Spinal cord (tissue), 9 donors: ENCODE measurements at regions not wholly inside any gene's neighbourhood (a gene's known extent, or its start where the extent isn't known, plus 50 kb on each side); places are given as distances from the start of the nearest gene placed in this dataset.

ENCODE experiments used
- DNase-seq, 6 donors: peaks; one replicate each; pipeline versions ENCODE4 v3.0.0 to v3.0.0-alpha.2; 2013 to 2015; ENCODE audit warnings: low spot score in 6 of 6, low read depth in 4 of 6
- H3K27ac ChIP-seq: one replicate; pipeline ENCODE4 v1.5.1; 2013; ENCODE audit warnings: low read depth, low read length, control low read depth
- H3K27me3 ChIP-seq: one replicate; pipeline ENCODE4 v1.6.1; 2013; ENCODE audit warnings: low read length; ENCODE audit not compliant: control insufficient read depth, insufficient read depth
- H3K36me3 ChIP-seq: one replicate; pipeline ENCODE4 v1.6.1; 2013; ENCODE audit warnings: low read length; ENCODE audit not compliant: control insufficient read depth, insufficient read depth
- H3K4me1 ChIP-seq: one replicate; pipeline ENCODE4 v1.6.1; 2013; ENCODE audit warnings: low read length; ENCODE audit not compliant: control insufficient read depth, insufficient read depth
- H3K4me3 ChIP-seq: one replicate; pipeline ENCODE4 v1.5.1; 2013; ENCODE audit warnings: low read depth, low read length, control low read depth
- H3K9me3 ChIP-seq: one replicate; pipeline ENCODE4 v1.6.1; 2013; ENCODE audit warnings: low read length; ENCODE audit not compliant: control insufficient read depth, insufficient read depth
- WGBS: methylation state at CpG from one replicate; pipeline ENCODE4 v1.1.5; 2013; ENCODE audit warnings: missing lambda C conversion rate; ENCODE audit not compliant: insufficient coverage; 5-methylcytosine and 5-hydroxymethylcytosine counted together
- donor health status: healthy.

GRCh38 chrX:124931241-124931640 lies 388.4 kb upstream of the TEX13C start:
- DNase-seq = no peak

GRCh38 chrX:124931958-124932357 lies 387.7 kb upstream of the TEX13C start:
- H3K9me3 ChIP-seq = no peaks in the 10 kb centered on the region
- no peaks in the 10 kb centered on the region for H3K27me3 ChIP-seq
- 33% methylated on average over 2 of the region's 3 CpGs for WGBS
- H3K4me3 ChIP-seq = no peak overlapping the region
- H3K4me1 ChIP-seq = no peaks in the 10 kb centered on the region
- no peak overlapping the region for H3K27ac ChIP-seq
- no peaks in the 10 kb centered on the region for H3K36me3 ChIP-seq
- no peak for DNase-seq

More at GRCh38 chrX:124931241-124931640, 388.4 kb upstream of the TEX13C start:
- WGBS = no CpG with 5 or more reads among the region's 3 CpGs
- no peaks in the 10 kb centered on the region for H3K4me1 ChIP-seq
- no peaks in the 10 kb centered on the region for H3K9me3 ChIP-seq
- no peaks in the 10 kb centered on the region for H3K36me3 ChIP-seq
- H3K4me3 ChIP-seq = no peak overlapping the region
- no peak overlapping the region for H3K27ac ChIP-seq
- no peaks in the 10 kb centered on the region for H3K27me3 ChIP-seq

- H3K4me3 ChIP-seq = no peak overlapping the region
- H3K9me3 ChIP-seq = no peaks in the 10 kb centered on the region
- H3K4me1 ChIP-seq = no peaks in the 10 kb centered on the region
- no CpG with 5 or more reads among the region's 2 CpGs for WGBS
- no peak overlapping the region for H3K27ac ChIP-seq
- peak in 2 of 6 donors; percentile 32 to 50 for DNase-seq
- no peaks in the 10 kb centered on the region for H3K36me3 ChIP-seq
- H3K27me3 ChIP-seq = no peaks in the 10 kb centered on the region
Observed at GRCh38 chrX:124938715-124939114, 381.0 kb upstream of the TEX13C start.

GRCh38 chrX:124940531-124940930 lies 379.1 kb upstream of the TEX13C start:
- WGBS = 54% methylated on average over 3 of the region's 3 CpGs
- no peaks in the 10 kb centered on the region for H3K27me3 ChIP-seq
- H3K4me3 ChIP-seq = no peak overlapping the region
- no peaks in the 10 kb centered on the region for H3K36me3 ChIP-seq
- H3K9me3 ChIP-seq = no peaks in the 10 kb centered on the region
- peak in 1 of 6 donors; percentile 24 for DNase-seq
- no peaks in the 10 kb centered on the region for H3K4me1 ChIP-seq
- H3K27ac ChIP-seq = no peak overlapping the region

GRCh38 chrX:124954402-124954801 lies 365.3 kb upstream of the TEX13C start:
- Histone ChIP-seq H3K4me1 (no peaks in the 10 kb centered on the region), H3K27me3 (no peaks in the 10 kb centered on the region), H3K9me3 (no peaks in the 10 kb centered on the region), H3K36me3 (no peaks in the 10 kb centered on the region), H3K27ac (no peak overlapping the region), H3K4me3 (no peak overlapping the region)
- DNase-seq = no peak

GRCh38 chrX:124960454-124960853 lies 359.2 kb upstream of the TEX13C start:
- no peaks in the 10 kb centered on the region for H3K27me3 ChIP-seq
- H3K4me3 ChIP-seq = no peak overlapping the region
- H3K9me3 ChIP-seq = no peaks in the 10 kb centered on the region
- no peak for DNase-seq
- H3K27ac ChIP-seq = no peak overlapping the region
- no CpG with 5 or more reads among the region's 2 CpGs for WGBS
- no peaks in the 10 kb centered on the region for H3K4me1 ChIP-seq
- H3K36me3 ChIP-seq = no peaks in the 10 kb centered on the region

GRCh38 chrX:124963717-124964116 lies 356.0 kb upstream of the TEX13C start, which contains the start of gene TENM1:
TSS of gene TENM1 (minus strand) at chrX:124963817.
- no peaks in the 10 kb centered on the region for H3K27me3 ChIP-seq
- H3K4me3 ChIP-seq = no peak within 1 kb of the TSS
- no peaks in the 10 kb centered on the region for H3K36me3 ChIP-seq
- 60% methylated on average over 1 of the region's 2 CpGs for WGBS
- no peak within 1 kb of the TSS for H3K27ac ChIP-seq
- DNase-seq = no peak
- no peaks in the 10 kb centered on the region for H3K9me3 ChIP-seq
- no peaks in the 10 kb centered on the region for H3K4me1 ChIP-seq

- Histone ChIP-seq H3K36me3 (no peaks in the 10 kb centered on the region), H3K4me3 (no peak overlapping the region), H3K9me3 (no peaks in the 10 kb centered on the region), H3K4me1 (no peaks in the 10 kb centered on the region), H3K27ac (no peak overlapping the region), H3K27me3 (no peaks in the 10 kb centered on the region)
- no peak for DNase-seq
- WGBS = no CpG with 5 or more reads among the region's 3 CpGs
Observed at GRCh38 chrX:124975456-124975855, 344.2 kb upstream of the TEX13C start.

- no peaks in the 10 kb centered on the region for H3K27me3 ChIP-seq
- H3K4me1 ChIP-seq = no peaks in the 10 kb centered on the region
- whole genome bisulfite sequencing = 71% methylated on average over 1 of the region's 1 CpG
- no peak overlapping the region for H3K4me3 ChIP-seq
- H3K27ac ChIP-seq = no peak overlapping the region
- H3K36me3 ChIP-seq = no peaks in the 10 kb centered on the region
- no peaks in the 10 kb centered on the region for H3K9me3 ChIP-seq
- peak in 1 of 6 donors; percentile 11 for DNase-seq
Observed at GRCh38 chrX:124981420-124981819, 338.3 kb upstream of the TEX13C start.

- no peak for DNase-seq
- Histone ChIP-seq H3K27me3 (no peaks in the 10 kb centered on the region), H3K4me3 (no peak overlapping the region), H3K4me1 (no peaks in the 10 kb centered on the region), H3K9me3 (no peaks in the 10 kb centered on the region), H3K27ac (no peak overlapping the region), H3K36me3 (no peaks in the 10 kb centered on the region)
- no CpG with 5 or more reads among the region's 3 CpGs for WGBS
Observed at GRCh38 chrX:124984140-124984813, 335.4 kb upstream of the TEX13C start.
